ENCODE measurements at regions not wholly inside any gene's neighbourhood (a gene's known extent, or its start where the extent isn't known, plus 50 kb on each side); places are given as distances from the start of the nearest gene placed in this dataset.

DNA sequence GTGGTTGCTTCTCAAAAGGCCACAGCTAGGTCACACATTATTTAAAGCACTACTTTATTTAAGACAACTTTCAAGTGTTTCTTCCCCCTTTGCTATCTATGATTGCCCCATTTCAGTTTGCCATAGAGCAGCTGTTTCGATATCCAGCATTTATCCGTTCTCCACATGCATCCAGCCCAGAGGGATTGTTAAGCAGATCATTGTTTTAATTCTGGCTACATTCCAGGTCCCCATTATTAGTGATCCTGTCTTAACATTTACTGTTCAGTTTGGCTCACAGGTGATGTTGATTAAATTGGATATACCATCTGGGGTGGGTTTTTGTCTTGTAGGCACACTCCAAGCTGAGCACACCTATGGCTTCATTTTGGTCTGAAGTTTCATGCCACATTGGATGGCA, 638.7 kb downstream of the ZEB2 start:
- DNase-seq (ENCODE audit: extremely low read depth in 1 of 4, low spot score in 3 of 4) (no peak), FAIRE-seq (no peak), ATAC-seq (no peak)
- 34% methylated on average over 2 of the region's 2 CpGs for WGBS (ENCODE audit: insufficient coverage, low coverage, missing lambda C conversion rate)
- H3K9me1 ChIP-seq (ENCODE audit: control insufficient read depth, insufficient read depth, low read length): no peaks in the 10 kb centered on the region
- H3K4me3 ChIP-seq: no peak overlapping the region
- H4K20me1 ChIP-seq (replicated peaks; ENCODE audit: control insufficient read depth, insufficient read depth, low read length): no peaks in the 10 kb centered on the region
- in situ Hi-C loops (cut with MboI) (no loop called here), intact Hi-C loops (cut with micrococcal nuclease) (no loop called here)
- H2AFZ ChIP-seq (ENCODE audit: low read depth, low read length): no peak overlapping the region
- no peaks in the 10 kb centered on the region for H3K79me2 ChIP-seq (ENCODE audit: control insufficient read depth, insufficient read depth, low read length)
- ChIA-PET POLR2A (no interaction called here), CTCF (ENCODE audit: low intra/inter-chr PET ratio) (no interaction called here)
- no peak overlapping the region for H3K4me2 ChIP-seq (ENCODE audit: insufficient read depth, low read length)
- H3K9ac ChIP-seq (ENCODE audit: insufficient read depth in 1 of 2, low read depth in 2 of 2, low read length in 2 of 2): no peak overlapping the region
- H3K9me3 ChIP-seq (replicated peaks; ENCODE audit: control insufficient read depth, insufficient read depth, low read depth, low read length): no peaks in the 10 kb centered on the region
- H3K27me3 ChIP-seq (ENCODE audit: control insufficient read depth in 2 of 2, insufficient read depth in 2 of 2, low read length in 2 of 2): no peaks in the 10 kb centered on the region
- no peaks in the 10 kb centered on the region for H3K4me1 ChIP-seq (replicated peaks in 1 of 2; ENCODE audit: control insufficient read depth in 2 of 2, insufficient read depth in 2 of 2, low read length in 2 of 2)
- no TSS peak for BruUV-seq (replicated peaks)
- H3K36me3 ChIP-seq (ENCODE audit: control insufficient read depth, insufficient read depth, low read length): no peaks in the 10 kb centered on the region
- H3K27ac ChIP-seq (ENCODE audit: extremely low read depth, low read depth, low read length): no peak overlapping the region
- TF ChIP-seq ZNF347 (CRISPR knock-in tag; IDR thresholded peaks at IDR 0.05; ENCODE audit: low read depth) (no peak), XRCC4 (IDR thresholded peaks at IDR 0.05; ENCODE audit: extremely low read depth, insufficient read depth, insufficient read length) (no peak), HMG20B (CRISPR knock-in tag; IDR thresholded peaks at IDR 0.05) (no peak), EGR1 (conservative IDR thresholded peaks at IDR 0.05) (no peak)
- TF ChIP-seq, protein P1, sequence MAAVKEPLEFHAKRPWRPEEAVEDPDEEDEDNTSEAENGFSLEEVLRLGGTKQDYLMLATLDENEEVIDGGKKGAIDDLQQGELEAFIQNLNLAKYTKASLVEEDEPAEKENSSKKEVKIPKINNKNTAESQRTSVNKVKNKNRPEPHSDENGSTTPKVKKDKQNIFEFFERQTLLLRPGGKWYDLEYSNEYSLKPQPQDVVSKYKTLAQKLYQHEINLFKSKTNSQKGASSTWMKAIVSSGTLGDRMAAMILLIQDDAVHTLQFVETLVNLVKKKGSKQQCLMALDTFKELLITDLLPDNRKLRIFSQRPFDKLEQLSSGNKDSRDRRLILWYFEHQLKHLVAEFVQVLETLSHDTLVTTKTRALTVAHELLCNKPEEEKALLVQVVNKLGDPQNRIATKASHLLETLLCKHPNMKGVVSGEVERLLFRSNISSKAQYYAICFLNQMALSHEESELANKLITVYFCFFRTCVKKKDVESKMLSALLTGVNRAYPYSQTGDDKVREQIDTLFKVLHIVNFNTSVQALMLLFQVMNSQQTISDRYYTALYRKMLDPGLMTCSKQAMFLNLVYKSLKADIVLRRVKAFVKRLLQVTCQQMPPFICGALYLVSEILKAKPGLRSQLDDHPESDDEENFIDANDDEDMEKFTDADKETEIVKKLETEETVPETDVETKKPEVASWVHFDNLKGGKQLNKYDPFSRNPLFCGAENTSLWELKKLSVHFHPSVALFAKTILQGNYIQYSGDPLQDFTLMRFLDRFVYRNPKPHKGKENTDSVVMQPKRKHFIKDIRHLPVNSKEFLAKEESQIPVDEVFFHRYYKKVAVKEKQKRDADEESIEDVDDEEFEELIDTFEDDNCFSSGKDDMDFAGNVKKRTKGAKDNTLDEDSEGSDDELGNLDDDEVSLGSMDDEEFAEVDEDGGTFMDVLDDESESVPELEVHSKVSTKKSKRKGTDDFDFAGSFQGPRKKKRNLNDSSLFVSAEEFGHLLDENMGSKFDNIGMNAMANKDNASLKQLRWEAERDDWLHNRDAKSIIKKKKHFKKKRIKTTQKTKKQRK (IDR thresholded peaks at IDR 0.05; ENCODE audit: borderline replicate concordance, low read depth, low read length): no peak
- TF ChIP-seq, protein P2, sequence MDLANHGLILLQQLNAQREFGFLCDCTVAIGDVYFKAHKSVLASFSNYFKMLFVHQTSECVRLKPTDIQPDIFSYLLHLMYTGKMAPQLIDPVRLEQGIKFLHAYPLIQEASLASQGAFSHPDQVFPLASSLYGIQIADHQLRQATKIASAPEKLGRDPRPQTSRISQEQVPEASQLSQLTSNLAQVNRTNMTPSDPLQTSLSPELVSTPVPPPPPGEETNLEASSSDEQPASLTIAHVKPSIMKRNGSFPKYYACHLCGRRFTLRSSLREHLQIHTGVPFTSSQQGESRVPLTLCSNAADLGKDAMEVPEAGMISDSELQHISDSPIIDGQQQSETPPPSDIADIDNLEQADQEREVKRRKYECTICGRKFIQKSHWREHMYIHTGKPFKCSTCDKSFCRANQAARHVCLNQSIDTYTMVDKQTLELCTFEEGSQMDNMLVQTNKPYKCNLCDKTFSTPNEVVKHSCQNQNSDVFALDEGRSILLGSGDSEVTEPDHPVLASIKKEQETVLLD (IDR thresholded peaks at IDR 0.05): no peak
- TF ChIP-seq, protein P3, sequence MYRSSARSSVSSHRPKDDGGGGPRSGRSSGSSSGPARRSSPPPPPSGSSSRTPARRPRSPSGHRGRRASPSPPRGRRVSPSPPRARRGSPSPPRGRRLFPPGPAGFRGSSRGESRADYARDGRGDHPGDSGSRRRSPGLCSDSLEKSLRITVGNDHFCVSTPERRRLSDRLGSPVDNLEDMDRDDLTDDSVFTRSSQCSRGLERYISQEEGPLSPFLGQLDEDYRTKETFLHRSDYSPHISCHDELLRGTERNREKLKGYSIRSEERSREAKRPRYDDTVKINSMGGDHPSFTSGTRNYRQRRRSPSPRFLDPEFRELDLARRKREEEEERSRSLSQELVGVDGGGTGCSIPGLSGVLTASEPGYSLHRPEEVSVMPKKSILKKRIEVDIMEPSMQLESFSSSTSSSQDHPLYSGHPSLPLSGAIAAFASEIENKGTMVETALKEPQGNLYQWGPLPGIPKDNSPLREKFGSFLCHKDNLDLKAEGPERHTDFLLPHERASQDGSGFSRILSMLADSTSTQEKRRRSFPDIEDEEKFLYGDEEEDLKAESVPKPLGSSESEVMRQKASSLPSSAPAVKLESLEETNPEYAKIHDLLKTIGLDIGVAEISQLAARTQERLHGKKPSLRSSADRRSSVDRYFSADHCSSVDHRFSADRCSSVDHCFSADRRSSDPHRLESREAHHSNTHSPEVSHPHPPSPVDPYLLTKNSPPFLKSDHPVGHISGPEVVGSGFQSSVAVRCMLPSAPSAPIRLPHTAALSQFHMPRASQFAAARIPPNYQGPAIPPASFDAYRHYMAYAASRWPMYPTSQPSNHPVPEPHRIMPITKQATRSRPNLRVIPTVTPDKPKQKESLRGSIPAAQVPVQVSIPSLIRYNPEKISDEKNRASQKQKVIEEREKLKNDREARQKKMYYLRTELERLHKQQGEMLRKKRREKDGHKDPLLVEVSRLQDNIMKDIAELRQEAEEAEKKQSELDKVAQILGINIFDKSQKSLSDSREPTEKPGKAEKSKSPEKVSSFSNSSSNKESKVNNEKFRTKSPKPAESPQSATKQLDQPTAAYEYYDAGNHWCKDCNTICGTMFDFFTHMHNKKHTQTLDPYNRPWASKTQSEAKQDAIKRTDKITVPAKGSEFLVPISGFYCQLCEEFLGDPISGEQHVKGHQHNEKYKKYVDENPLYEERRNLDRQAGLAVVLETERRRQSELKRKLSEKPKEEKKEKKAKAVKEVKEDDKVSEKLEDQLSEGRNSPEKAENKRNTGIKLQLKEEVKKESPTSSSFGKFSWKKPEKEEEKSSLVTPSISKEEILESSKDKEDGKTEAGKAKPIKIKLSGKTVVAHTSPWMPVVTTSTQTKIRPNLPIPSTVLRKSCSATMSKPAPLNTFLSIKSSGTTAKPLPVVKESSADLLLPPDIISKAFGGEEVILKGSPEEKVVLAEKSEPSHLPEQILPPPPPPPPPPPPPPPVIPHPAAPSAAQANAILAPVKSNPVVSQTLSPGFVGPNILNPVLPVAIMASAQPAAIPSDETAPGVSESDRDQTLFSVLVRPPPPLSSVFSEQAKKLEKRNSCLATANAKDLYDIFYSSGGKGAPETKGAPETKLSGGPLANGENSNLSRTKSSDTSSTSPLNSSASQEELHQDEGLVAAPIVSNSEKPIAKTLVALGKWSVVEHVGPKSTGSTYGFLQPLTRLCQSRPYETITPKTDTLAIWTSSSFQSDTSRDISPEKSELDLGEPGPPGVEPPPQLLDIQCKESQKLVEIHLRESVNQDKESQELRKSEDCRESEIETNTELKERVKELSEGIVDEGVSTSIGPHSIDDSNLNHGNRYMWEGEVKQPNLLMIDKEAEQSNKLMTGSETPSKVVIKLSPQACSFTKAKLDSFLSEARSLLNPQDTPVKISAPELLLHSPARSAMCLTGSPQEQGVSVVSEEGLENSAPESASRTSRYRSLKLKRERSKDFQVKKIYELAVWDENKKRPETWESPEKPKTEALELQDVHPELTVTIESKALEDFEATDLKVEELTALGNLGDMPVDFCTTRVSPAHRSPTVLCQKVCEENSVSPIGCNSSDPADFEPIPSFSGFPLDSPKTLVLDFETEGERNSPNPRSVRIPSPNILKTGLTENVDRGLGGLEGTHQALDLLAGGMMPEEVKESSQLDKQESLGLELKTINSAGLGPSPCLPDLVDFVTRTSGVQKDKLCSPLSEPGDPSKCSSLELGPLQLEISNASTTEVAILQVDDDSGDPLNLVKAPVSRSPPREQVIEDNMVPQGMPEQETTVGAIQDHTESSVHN (IDR thresholded peaks at IDR 0.05; ENCODE audit: borderline replicate concordance in 1 of 2, low read depth in 1 of 2): no peak
